ENCODE measurements at regions not wholly inside any gene's neighbourhood (a gene's known extent, or its start where the extent isn't known, plus 50 kb on each side); places are given as distances from the start of the nearest gene placed in this dataset.

DNA sequence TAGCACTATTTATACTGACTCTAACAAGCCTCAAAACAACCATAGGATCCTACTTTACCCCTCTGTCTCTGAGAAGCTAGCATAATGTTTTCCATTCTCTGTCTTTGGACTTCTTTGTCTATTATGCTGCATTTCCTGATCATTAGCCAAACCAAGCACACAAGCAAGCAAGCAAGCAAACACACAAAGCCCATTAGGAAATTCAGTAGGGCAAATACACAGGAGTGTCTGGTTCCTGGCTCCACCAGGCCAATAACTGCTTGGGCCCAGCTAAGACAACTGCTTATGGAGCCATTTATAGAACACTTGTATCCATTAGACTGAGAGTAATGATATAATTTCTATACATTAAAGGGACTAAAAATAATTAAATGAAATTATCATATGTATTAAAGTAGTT lies 952.9 kb upstream of the EPHA7 start:
- no peak for DNase-seq (ENCODE audit: low read depth)

DNA sequence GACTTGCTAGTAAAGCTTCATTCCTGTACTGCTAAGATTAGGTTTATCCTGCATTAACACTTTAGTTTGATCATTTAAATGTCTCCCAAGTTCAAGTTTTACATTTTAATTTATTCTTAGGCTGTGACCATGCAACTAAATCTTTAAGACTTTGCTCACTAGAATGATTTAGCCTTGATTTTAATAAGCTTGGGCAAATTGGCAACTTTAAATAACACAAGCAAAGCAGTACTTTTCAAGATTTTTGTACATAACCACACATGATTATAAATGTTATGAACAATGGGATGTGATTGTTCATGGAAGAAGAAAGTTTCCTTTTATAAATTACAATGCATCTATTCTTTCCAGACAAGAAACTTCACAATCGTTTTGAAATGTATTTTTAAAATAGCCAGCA lies 948.0 kb upstream of the EPHA7 start:
- DNase-seq (ENCODE audit: low read depth), result no peak

DNA sequence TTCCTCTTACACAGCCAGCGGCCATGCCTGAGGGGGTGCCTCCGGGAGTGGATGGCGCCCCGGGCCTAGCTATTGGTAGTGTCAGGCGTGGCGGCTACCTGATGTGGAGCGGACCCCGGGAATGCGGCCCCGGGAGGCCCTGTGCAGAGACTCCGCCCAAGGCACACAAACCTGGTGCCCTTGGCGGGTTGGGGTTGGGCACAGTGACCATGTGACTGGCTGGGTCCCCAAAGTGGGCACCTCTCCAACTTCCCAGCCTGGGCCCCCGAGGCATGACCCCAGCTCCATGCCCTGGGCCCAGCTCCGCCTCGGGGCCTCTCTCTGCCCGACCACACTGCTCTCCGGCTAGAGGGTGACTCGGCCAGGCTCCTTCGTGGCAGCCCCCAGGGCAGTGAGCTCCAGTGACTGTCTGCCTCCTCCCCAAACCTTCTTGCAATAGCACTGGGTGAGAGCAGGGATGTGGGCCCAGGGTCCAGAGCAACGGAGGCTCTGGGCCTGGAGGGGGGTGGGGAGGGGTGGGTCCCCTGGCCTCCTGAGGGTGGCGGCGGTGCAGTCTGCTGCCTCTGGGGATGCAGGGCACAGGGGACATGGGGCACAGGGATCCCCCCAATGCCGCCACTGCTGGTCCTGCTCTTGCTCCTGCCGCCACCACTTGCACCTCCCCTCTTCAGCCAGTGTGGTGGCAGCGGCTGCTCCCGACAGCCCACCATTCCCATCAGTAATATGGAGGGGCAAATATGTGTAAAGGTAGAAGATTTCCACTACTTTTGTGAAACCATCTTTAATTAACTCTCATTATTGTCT lies 942.9 kb upstream of the EPHA7 start:
- no peak for DNase-seq (ENCODE audit: low read depth)

DNA sequence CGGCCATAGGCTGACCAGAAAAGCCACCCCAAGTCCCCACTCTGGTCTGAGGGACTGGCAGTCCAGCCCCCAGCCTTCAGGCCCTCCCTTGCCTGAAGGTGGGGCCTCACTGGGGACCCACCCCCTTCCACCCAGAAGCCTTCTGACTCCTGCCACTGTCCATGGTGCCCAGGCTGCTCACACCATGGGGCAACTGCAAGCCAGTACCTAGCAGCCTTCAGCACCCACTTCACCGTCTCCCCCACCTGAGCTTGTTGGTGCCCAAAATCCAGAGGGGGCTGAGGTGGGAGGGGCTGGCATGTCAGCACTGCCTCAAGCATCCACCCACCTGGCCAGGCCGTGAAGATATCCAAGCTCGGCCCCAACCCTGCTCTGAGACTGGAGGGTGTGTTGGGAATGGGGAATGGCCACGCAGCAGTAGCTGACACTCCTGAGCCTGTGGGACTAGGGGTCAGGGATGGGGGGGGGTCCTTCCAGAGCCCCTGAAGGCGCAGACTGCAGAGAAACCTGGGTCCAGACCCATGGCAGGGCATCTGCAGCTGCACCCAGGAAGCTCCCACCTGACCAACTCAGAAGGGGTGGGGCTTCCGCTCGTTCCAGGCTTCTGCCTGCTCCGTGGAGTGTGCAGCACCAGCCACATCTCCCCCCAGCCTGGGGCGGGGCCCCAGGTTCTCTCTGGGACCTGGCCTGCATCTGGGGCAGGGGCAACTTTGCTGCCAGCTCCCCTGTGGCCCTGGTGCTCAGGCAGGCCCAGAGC lies 942.1 kb upstream of the EPHA7 start:
- no peak for DNase-seq (ENCODE audit: low read depth)

DNA sequence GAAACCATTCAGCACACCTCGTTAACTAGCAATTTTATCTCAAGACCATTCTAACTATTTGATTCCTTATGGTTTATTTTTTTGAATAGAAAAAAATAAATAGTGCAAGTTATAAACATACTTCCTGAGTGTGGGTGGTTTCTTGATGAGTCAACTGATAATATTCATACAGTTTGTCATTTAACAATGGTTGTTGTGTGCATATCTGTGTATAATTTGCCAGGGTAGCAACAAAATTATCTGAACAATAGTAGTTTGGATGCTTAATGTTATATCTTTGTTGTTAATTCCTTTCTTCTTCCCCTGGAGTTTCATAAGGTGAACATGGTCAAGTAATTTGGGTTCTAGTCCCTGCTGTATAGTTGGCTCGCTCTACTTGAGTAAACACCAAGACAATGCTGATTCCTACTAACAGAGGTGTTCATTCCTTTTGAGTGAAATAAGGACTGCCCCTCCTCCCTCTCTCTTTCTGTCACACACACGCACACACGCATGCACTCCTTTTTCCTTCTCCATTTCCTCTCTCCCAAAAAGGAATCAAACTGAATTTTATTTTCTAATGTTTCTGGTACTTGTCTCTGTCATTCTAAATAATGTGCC lies 938.1 kb upstream of the EPHA7 start:
- no peak for DNase-seq (ENCODE audit: low read depth)

DNA sequence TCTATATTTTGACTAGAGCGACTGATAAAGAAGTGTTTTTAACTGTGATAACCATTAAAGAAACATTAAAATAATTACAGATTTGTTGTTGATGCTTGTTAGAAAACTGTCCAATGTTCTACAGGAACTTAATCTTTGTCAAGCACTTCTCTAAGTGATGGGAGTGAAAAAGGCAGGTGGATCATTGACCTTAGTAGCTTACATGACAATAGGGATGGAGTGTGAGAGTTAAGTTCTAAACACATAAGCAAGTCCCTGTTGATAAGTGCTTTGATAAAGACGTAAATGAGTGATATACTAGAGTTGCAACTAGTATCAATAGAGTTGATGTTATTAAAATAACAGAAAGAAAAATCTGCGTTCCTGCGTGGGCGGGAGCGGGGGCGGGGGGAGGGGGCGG lies 931.5 kb upstream of the EPHA7 start:
- DNase-seq (ENCODE audit: low read depth), result no peak

DNA sequence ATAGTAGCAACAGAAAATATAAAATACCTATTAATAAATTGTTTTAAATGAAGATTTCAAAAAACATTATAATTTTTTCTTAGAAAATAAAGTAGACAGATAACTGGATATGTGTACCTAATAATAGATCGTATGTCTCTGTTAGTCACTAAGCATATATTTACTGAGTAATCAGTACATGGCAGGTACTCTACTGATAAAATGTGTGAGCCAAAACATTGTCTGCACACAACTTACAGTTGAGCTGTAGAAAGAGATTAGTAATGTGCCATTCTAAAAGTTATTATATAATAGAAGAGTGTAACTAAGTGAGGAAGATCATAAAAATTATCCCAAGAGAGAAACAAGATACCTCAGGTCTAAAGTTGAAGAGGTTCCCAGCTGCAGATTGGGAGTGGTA lies 929.9 kb upstream of the EPHA7 start:
- DNase-seq (ENCODE audit: low read depth), result no peak

DNA sequence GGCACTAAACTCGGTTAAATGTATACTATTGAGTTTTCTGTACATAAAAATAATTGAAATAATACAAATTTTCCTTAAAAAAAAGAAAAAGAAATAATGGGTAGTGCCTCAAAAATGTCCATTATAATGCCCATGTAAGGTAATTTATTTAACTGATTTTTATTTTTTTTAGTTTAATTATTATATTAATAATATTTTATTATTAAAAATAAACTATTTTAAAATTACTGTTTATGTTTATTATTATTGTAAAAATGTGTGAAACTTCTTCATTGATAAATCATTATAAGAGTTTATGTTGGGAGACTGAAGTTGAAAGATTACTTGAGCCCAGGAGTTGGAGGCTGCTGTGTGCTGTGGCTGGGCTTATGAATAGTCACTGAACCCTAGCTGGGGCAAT lies 925.5 kb upstream of the EPHA7 start:
- DNase-seq (ENCODE audit: low read depth), result no peak

DNA sequence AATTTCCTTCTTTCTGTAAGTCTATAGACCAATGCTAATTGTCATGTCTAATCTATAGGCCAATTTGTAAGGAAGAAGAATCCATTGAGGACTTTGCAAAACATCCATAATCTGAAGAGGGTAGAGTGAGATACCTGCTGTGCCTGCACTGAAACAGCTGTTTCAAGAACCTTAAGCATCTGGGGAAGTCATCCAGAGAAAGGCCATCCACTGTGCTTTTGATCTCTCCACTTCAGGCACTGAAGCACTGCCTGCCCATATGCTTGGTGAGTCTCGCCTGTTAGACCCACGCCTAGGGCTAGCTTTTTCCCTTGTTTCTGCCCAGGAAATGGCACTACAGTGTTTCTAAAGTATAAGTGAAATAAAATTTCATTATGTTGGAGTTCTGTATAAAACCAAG lies 921.8 kb upstream of the EPHA7 start:
- DNase-seq (ENCODE audit: low read depth), result no peak

DNA sequence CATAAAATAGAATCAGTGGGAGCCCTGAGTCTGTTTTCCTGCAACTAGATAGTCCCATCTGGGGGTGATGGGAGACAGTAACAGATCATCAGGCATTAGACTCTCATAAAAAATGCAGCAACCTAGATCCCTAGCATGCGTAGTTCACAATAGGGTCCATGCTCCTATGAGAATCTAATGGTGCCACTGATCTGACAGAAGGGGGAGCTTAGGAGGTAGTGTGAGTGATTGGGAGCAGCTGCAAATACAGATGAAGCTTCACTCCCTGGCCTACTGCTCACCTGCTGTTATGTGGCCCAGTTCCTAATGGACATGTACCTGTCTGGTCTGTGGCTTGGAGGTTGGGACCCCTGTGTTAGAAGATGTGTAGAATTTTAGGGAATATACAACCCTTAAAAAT lies 904.5 kb upstream of the EPHA7 start:
- no peak for DNase-seq (ENCODE audit: low read depth)

DNA sequence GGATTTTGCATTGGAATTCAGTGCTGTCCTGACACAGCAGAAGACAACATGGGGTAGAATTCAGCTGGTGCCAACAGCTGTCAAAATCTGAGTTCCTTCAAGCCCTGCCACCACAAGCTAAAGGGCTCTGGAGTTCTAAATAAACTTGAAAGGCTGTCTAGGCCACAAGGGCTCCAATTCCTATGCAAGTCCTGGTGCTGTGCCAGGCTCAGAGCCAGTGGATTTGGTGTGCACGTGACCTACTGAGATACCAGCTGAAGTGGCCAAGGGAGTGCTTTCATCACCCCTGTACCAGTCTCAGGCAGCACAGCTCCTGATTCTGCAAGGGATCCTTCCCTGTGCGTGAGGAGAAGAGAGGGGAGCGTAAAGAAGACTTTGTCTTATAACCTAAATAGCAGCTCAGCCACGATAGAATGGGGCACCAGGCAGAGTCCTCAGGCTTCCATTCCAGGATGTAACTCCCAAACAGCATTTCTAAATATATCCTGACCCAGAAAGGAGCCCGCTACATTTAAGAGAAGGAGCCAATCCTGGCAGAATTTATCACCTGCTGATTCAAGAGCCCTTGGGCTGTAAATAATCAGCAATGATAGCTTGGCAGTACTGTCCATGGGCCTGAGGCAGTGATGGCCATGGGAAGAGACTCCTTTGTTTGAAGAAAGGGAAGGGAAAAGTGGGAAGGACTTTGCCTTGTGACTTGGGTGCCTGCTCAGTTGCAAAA lies 881.2 kb upstream of the EPHA7 start:
- DNase-seq (ENCODE audit: low read depth), result no peak

DNA sequence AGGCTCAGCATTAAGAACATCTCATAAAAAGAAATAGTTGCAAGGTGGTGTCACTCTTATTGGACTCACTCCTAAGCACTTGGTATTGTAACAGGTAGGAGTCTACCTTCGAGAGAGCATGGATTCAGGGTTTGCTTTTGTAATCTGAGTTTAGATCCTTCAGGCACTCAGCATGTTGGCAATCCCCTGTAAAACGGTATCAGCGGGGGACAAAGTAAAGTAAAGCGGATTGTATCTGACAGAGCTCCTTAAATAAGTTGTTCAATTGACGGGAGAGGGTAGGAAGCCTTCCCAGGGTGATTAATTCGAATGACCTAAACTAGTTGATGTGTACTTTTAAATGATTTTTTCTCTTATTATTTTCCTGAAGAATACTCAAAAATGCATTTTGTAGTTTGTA lies 869.8 kb upstream of the EPHA7 start:
- DNase-seq (ENCODE audit: low read depth), result no peak

DNA sequence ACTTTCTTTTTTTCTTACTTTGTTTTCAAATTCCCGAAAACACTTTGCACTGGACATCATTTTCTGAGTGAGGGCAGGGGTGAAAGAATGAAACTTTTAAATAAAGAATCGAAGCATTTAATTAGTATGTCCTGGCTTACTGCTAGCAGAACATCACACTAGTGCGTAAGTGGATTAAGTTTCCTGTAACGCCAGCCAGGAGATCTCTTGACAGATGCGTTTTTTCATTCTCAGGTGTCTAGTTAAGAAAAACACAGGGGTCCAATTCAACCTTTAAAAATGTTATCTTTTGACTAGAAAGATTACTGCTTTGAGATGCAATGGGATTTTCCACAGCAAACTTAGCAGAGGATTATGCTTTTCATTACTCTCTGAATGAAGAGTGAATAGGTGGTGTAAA lies 858.8 kb upstream of the EPHA7 start:
- no peak for DNase-seq (ENCODE audit: low read depth)

DNA sequence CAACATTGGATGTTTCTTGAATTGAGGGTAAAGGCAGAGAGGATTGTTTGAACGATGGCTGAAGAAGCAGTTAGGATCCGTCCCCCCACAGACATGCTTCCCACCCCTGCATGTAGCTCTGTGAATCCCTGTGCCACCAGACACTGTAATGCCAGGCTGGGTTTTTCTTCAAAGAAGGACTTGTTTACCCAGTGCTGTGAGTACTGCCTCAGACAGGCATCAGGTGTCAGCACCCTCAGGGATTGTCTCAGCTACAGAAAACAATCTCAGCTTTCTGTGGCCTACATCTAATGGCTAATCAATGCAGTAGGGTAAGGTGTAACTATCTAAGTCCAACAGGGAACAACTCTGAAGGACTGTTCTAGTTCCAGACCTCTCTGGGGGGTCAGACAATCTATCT lies 853.0 kb upstream of the EPHA7 start:
- no peak for DNase-seq (ENCODE audit: low read depth)

DNA sequence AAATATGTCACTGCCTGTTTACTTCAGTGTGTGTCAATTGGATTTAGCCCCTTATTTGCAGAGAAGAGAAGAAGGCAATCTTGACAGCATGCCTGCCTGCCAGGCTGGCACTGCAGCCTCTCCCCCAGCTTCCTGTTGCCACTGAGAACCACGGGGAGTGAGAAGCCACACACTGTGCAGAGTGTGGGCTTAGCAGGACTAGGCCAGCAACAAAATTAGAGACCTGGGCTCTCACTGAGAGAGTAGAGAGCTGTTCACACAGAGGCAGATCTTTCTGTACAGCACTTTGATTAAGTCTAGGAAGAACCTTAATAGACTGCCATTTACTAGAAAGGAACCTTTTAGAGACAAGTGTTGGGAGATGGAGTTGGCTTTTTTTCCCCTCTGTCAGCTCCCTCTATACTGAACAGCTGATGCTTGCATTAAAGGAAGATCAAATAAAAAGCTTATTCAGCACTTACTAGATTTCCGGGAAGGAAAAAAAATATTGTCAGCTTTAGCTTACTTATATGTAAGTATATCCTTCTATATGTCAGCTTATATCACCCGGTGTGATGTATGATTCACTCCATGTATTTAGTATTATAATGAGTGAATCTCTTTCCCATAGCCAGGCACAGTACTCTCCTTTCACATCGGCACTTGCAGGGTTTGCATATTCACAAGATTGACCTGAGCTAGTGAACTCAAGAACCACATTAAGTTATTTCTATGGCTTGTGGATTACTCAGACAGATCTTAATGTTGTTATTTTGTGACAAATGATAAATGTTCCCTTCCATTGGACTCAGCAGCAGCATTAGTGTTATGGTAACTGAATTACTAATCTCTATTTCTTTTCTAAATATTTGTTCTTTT lies 851.0 kb upstream of the EPHA7 start:
- DNase-seq (ENCODE audit: low read depth), result no peak

DNA sequence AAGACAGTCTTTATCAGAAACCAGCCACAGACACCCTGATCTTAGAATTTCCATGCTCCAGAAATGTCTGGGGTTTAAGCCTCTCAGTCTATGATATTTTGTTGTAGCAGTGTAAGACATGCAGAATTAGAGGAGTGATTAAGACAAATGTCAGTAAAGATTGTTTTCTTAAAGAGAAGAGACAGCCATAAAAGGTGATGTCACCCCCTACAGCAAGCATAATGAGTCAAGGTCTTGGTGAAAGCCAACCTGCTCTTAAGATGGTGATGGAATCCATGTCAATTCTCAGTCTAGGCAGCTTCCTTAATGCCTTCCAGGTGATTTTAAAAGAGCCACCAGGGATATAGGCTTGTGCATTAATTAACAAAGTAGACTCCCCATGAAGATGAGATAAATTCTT lies 849.9 kb upstream of the EPHA7 start:
- DNase-seq (ENCODE audit: low read depth), result no peak

DNA sequence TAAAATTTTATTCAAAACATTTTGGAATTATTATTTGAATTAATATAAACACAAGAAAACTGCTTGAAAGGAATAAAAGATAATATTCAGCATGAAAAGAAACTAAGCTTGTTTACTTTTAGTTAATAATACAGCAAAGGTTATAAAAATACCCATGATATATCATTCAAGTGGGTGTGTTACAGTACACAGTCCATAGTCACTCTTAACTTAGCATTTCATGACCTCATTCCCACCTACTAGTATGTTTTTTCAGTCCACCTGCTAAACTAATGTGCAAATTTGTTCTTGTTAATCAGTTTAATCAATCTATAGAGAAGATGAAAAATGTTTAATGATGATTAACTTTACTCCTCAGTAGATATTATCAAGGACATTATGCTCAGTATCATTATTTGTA lies 841.4 kb upstream of the EPHA7 start:
- DNase-seq (ENCODE audit: low read depth), result no peak

DNA sequence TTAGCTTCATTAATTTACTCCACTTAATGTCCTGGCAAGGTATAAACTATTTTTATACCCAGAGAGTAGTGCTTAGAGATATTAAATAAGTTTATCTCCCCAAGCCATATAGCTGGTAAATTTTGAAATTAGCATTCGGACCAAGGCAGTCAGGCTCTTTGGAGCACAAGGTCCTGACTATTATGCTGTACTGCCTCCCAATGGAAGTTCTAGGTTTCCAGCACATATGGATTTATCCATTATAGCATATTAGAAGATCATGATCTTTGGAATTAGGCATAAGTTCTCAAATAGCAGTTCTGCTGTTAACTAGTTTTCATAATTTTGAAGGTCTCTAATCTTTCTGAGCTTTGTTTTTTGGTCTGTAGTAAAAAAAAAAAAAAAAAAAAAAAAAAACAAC lies 835.3 kb upstream of the EPHA7 start:
- DNase-seq (ENCODE audit: low read depth), result no peak

DNA sequence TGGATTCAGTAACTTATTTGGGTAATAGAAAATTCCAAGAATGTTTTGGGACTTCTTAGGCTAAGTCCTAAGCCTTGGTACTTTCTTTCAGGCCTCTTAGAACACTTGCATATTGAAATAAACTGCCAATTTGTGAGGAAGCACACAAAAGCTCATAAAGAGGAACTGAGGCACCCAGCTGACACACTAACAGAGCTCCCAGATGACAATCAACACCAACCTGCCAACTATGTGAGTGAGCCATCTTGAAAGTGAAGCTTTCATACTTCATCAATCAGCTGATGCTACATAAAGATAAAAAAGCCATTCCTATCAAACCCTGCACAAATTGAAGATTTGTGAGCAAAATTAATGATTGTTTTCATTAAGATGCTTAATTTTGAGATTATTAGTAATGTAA lies 832.5 kb upstream of the EPHA7 start:
- no peak for DNase-seq (ENCODE audit: low read depth)

DNA sequence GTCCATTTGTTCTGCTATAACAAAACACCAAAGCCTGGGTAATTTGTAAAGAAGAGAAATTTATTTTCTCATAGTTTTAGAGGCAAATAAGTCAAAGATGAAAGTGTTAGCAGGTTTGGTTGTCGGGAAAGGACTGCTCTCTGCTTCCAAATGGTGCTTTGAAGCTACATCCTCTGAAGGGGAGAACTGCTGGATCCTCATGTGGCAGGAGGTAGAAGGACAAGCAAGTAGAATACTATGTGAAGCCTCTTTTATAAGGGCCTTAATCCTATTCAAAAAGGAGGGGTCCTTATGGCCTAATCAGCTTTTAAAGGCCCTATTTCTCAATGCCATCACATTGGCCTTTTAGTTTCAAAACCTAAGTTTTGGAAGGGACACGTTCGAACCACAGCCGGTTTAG lies 826.0 kb upstream of the EPHA7 start:
- DNase-seq (ENCODE audit: low read depth), result no peak

DNA sequence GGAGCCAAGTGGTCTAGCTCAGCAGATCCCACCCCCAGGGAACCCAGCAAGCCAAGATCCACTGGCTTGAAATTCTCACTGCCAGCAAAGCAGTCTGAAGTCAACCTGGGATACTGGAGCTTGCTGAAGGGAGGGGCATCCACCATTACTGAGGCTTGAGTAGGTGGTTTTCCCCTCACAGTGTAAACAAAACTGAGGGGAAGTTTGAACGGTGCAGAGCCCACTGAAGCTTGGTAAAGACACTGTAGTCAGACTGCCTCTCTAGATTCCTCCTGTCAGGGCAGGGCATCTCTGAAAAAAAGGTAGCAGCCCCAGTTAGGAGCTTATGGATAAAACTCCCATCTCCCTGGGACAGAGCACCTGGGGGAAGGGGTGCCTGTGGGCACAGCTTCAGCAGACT lies 819.5 kb upstream of the EPHA7 start:
- no peak for DNase-seq (ENCODE audit: low read depth)

DNA sequence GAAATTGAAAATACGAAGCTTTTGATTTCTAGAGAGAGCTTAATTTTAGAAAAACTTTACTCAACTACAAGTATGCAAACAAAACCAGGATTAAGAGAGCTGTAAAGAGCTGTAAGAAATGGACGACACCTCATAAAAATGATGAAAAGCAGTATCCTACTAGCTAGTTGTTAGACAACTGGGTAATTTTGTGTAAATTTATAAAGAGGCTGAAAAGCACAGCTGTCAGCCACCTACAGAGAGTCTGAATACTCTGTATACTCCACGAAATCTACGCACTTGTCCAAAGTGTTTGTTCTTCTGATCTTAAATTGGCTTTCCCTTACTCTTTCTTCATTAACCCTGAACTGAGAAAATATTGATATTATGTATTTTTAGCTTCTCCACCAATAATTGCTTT lies 808.4 kb upstream of the EPHA7 start:
- DNase-seq (ENCODE audit: low read depth), result no peak

All from stromal cell of bone marrow (primary cell).